ENCODE measurements at regions not wholly inside any gene's neighbourhood (a gene's known extent, or its start where the extent isn't known, plus 50 kb on each side); places are given as distances from the start of the nearest gene placed in this dataset.

- no peak for DNase-seq (ENCODE audit: low read depth)
These were observed 127.1 kb downstream of the TAF11L14 start for GRCh38 chr5:17761326-17761725.

- no peak for DNase-seq (ENCODE audit: low read depth)
These were observed 129.0 kb downstream of the TAF11L14 start for GRCh38 chr5:17763301-17763700.

- no peak for DNase-seq (ENCODE audit: low read depth)
These were observed 131.8 kb downstream of the TAF11L14 start for GRCh38 chr5:17766031-17766430.

GRCh38 chr5:17769277-17769676, 135.0 kb downstream of the TAF11L14 start:
- no peak for DNase-seq (ENCODE audit: low read depth)

GRCh38 chr5:17772232-17772631, 138.0 kb downstream of the TAF11L14 start:
- DNase-seq (ENCODE audit: low read depth) = no peak

GRCh38 chr5:17785774-17786173, 151.5 kb downstream of the TAF11L14 start:
- no peak for DNase-seq (ENCODE audit: low read depth)

- DNase-seq (ENCODE audit: low read depth) = no peak
These were observed 154.1 kb downstream of the TAF11L14 start for GRCh38 chr5:17788351-17788750.

- no peak for DNase-seq (ENCODE audit: low read depth)
These were observed 159.9 kb downstream of the TAF11L14 start for GRCh38 chr5:17794201-17794600.

GRCh38 chr5:17794815-17795214, 160.6 kb downstream of the TAF11L14 start:
- no peak for DNase-seq (ENCODE audit: low read depth)

- no peak for DNase-seq (ENCODE audit: low read depth)
These were observed 161.9 kb downstream of the TAF11L14 start for GRCh38 chr5:17796142-17796541.

- DNase-seq (ENCODE audit: low read depth) = no peak
These were observed 162.6 kb downstream of the TAF11L14 start for GRCh38 chr5:17796757-17797396.

GRCh38 chr5:17799521-17799920, 165.3 kb downstream of the TAF11L14 start:
- no peak for DNase-seq (ENCODE audit: low read depth)

GRCh38 chr5:17801595-17801994, 167.3 kb downstream of the TAF11L14 start:
- DNase-seq (ENCODE audit: low read depth) = no peak

- no peak for DNase-seq (ENCODE audit: low read depth)
These were observed 168.0 kb downstream of the TAF11L14 start for GRCh38 chr5:17802256-17802655.

GRCh38 chr5:17803971-17804370, 169.7 kb downstream of the TAF11L14 start:
- DNase-seq (ENCODE audit: low read depth) = no peak

GRCh38 chr5:17805227-17805825, 171.1 kb downstream of the TAF11L14 start:
- no peak for DNase-seq (ENCODE audit: low read depth)

GRCh38 chr5:17806818-17807468, 172.7 kb downstream of the TAF11L14 start:
- DNase-seq (ENCODE audit: low read depth) = no peak

GRCh38 chr5:17808566-17808965, 174.3 kb downstream of the TAF11L14 start:
- DNase-seq (ENCODE audit: low read depth) = no peak

- DNase-seq (ENCODE audit: low read depth) = no peak
These were observed 176.5 kb downstream of the TAF11L14 start for GRCh38 chr5:17810734-17811133.

GRCh38 chr5:17813214-17813613, 179.0 kb downstream of the TAF11L14 start:
- DNase-seq (ENCODE audit: low read depth) = no peak

GRCh38 chr5:17816505-17816904, 182.2 kb downstream of the TAF11L14 start:
- DNase-seq (ENCODE audit: low read depth) = no peak

- no peak for DNase-seq (ENCODE audit: low read depth)
These were observed 182.7 kb downstream of the TAF11L14 start for GRCh38 chr5:17816944-17817343.

- DNase-seq (ENCODE audit: low read depth) = no peak
These were observed 183.7 kb downstream of the TAF11L14 start for GRCh38 chr5:17817990-17818389.

- DNase-seq (ENCODE audit: low read depth) = no peak
These were observed 185.5 kb downstream of the TAF11L14 start for GRCh38 chr5:17819783-17820182.
